ENCODE measurements at regions not wholly inside any gene's neighbourhood (a gene's known extent, or its start where the extent isn't known, plus 50 kb on each side); places are given as distances from the start of the nearest gene placed in this dataset.
"Not testable (repeated sequence)": the region's sequence is repeated elsewhere in the genome, so short reads cannot be mapped to it uniquely, and the experiment has no call there.

DNA sequence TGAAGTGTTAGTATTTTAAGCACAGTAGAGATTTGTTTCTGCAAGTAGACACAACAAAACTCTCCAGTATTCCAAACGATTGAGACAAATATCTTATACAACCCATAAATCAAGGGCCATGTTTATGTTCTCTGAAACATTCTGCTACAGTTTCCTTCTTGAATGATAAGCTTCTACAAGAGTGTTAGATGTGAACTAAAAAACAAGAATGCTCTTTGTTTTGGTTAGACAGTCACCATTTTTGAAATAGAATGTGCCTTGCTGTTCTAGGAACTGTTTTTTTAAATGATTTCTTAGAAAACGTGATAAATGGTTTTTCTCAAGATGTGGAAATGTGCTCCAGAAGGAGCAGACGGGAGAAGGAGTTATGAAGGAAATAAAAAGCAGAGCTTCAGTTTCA lies 1656.3 kb upstream of the FLRT2 start:
- intact Hi-C loops (cut with DNase I): no loop called here
- no peak for ATAC-seq
- DNase-seq: no peak

GRCh38 chr14:83874662-83875061 lies 1655.3 kb upstream of the FLRT2 start:
- intact Hi-C loops (cut with DNase I): no loop called here
- no peak for ATAC-seq
- DNase-seq: no peak

DNA sequence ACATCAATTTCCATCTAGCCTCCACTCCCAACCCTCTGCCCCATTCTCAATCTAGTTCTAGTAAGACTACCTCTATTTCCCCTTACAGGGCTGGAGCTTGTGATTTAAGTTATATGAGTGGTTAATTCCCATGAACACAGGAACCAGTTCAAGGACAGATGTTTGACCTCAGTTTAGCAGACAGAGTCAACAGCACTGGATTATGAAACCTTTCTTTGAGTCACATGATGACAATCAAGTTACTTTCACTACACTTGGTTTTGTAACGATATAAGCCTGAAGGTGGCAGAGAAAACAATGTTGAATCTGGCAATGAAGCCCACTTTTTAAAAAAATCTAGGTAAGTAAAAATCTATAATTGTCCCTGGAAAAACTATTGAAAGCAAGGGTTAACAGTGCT lies 1646.2 kb upstream of the FLRT2 start:
- DNase-seq (no peak), ATAC-seq (no peak)
- intact Hi-C loops (cut with DNase I): no loop called here

- intact Hi-C loops (cut with DNase I): no loop called here
- ATAC-seq (no peak), DNase-seq (no peak)
These were observed 1644.1 kb upstream of the FLRT2 start for GRCh38 chr14:83885837-83886293.

- intact Hi-C loops (cut with DNase I): no loop called here
- ATAC-seq (no peak), DNase-seq (no peak)
These were observed 1642.1 kb upstream of the FLRT2 start for GRCh38 chr14:83887866-83888265.

DNA sequence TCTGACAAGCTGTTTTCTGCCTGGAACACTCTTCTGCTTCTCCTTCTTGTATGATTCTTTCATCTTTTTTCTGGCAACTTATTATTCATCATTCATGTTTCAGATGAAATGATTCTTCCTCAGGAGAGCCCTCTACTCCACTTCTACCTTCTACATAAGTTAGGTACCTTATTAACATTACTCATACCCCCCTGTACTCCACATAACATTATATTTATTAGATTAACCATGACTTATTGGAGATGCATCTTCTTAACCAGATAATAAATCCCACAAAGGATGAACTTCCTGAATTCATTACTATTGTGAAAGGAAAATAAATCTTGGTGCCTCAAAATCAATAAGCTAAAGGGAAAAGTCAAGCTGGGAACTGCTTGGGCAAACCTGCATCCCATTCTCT lies 1636.5 kb upstream of the FLRT2 start:
- intact Hi-C loops (cut with DNase I): no loop called here
- ATAC-seq (no peak), DNase-seq (no peak)

DNA sequence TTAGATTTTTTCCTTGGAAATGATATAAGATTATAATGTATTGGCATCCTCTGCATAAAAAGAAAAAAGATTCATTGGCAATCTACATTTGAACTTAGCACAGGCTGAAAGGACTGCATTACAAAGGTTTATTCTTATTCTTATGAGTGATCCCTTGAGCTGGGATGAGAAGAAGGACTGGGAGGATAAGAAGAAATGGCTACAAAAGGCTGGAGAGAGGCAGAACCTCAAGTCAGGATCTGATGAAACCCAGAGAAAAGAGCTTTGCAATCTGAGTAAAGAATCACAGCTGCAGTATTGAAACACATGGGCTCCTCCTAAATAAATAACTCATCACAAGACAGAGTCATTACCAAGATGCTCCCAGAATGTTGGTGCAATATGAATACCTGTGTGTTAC lies 1635.4 kb upstream of the FLRT2 start:
- ATAC-seq (no peak), DNase-seq (no peak)
- intact Hi-C loops (cut with DNase I): no loop called here

DNA sequence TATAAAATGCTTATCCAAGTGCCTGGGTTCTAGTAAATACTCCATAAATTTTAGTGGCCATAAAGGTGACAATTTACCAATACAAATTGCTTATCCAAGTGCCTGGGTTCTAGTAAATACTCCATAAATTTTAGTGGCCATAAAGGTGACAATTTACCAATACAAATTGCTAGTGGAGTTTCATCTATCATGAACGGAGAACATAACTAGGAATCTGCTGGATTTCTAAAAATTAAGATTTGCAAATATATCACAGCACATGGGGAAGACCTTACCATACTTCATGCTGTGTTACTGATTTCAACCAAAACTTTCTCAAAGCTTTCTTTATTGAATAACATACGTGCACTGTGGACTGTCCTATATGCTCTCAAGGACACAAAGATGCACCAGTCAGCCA lies 1631.4 kb upstream of the FLRT2 start:
- ATAC-seq; intact Hi-C loops (cut with DNase I); DNase-seq: not testable (repeated sequence)

DNA sequence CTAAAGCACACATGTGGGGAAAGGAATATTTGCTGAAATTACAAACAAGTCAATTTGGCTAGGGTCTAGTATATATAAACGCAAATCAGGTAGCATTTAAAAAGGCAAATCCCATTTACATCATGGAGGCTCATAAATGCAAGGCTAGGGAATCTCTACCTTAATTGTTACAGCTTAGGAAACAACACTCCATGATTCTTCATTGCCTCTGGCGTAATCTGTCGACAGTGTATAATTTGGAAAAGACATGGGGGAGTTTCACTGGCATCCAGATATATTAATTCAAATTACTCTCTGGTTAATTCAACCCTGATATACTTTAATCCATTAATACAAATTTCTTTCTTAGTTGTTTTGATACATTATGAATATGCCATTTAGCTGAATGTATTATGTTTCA lies 1630.2 kb upstream of the FLRT2 start:
- no peak for DNase-seq
- ATAC-seq: no peak
- intact Hi-C loops (cut with DNase I): no loop called here

DNA sequence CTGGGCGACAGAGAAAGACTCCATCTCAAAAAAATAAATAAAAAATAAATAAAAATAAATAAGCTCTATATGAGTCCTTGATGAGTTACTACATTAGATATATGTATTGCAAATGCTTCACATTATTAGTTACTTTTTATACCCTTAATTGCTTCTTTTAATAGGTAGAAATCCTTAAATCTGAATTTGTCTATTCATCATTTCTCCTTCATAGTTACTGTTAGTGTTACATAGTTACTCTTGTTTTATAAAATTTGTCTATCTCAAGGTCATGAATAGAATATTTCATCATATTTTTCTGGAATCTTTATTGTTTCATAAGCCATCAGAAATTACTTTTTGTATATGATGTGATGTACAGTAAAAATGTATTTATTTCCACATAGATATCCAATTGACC lies 1624.8 kb upstream of the FLRT2 start:
- ATAC-seq (no peak), DNase-seq (no peak)
- intact Hi-C loops (cut with DNase I): no loop called here

DNA sequence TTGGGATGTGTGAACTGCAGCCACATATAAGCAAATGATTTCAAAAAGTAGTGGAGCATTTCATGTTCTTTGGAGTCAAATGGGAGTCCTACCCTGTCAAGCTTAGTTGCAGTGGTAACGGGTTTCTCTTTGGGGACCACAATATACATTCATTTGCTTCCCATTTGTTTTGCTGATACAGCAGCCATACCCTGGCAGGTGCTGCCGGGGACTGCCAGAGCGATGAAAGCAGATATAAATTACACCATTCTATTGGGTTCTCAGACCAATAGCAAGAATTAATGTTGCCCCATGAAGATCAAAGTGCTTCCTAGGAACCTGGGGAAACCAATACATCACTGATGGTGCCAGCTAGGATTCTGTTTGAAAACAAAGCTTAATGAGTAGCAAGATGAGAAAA lies 1621.5 kb upstream of the FLRT2 start:
- intact Hi-C loops (cut with DNase I): no loop called here
- DNase-seq: no peak
- no peak for ATAC-seq

DNA sequence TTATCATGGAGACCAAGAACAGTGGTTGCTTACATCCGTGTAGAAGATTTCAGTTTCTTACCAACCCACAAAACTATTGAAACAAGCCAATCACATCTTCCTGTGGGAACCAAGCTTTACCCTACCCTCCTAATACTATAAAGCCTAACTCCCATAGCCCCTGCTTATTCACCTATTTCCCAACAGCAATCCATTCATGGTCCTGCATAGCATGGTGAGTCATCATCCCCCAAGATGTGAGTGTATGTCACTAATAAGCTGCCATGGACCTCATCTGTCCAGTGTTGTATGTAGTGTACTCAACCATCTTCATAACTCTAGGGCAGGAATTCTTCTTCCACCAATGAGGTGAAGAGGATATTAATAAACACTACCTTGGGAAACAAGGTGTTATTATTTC lies 1620.4 kb upstream of the FLRT2 start:
- intact Hi-C loops (cut with DNase I): no loop called here
- ATAC-seq (no peak), DNase-seq (no peak)

GRCh38 chr14:83912032-83912642 lies 1617.8 kb upstream of the FLRT2 start:
- no peak for ATAC-seq
- no peak for DNase-seq
- intact Hi-C loops (cut with DNase I): no loop called here

GRCh38 chr14:83913476-83913875 lies 1616.5 kb upstream of the FLRT2 start:
- intact Hi-C loops (cut with DNase I): no loop called here
- ATAC-seq: no peak
- no peak for DNase-seq

DNA sequence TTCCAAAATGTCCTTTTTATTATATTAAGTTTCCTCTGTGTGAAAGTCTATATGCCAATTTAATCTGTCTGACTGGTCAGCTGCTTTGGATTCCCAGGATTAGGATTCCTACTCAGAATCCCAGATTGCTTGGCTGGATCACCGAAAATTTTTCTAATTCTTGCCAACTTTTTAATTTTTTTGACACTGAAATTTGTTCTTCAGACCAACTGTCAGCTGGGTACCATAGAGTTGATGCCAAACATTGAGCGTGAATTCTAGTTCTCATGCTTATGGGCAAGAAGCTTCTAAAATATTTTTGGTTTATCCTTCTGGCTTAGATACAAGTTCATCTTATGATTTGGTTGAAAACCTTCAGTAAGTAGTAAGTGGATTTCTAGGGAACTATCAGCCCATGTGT lies 1611.4 kb upstream of the FLRT2 start:
- no peak for ATAC-seq
- DNase-seq: no peak
- intact Hi-C loops (cut with DNase I): no loop called here

DNA sequence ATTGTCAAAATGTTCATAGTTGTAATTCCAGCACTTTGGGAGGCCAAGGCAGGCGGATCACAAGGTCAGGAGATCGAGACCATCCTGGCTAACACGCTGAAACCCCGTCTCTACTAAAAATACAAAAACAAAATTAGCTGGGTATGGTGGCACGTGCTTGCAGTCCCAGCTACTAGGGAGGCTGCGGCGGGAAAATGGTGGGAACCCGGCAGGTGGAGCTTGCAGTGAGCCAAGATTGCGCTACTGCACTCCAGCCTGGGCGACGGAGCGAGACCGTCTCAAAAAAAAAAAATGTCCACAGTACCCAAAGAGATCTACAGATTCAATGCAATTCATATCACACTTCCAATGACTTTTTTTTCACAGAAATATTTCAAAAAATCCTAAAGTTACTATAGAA lies 1610.3 kb upstream of the FLRT2 start:
- DNase-seq; ATAC-seq; intact Hi-C loops (cut with DNase I): not testable (repeated sequence)

DNA sequence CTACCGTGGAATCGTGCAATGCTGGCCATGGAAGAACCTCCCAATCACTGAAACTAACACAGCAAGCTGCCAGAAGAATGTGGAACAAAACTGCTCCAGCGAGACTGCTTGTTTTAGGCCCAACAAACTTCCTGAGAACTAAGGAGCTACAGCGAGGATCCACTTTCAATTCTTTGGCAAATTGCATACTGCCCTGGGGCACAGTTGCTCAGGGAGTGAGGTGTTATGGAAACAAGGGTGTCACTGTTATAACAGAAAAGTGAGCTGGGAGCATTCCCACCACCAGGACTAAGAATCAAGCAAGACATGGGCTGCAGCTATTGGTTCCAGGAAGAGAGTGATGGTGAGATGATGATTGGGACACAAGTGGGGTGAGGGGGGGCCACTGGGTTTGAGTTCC lies 1606.1 kb upstream of the FLRT2 start:
- intact Hi-C loops (cut with DNase I): no loop called here
- DNase-seq (no peak), ATAC-seq (no peak)

DNA sequence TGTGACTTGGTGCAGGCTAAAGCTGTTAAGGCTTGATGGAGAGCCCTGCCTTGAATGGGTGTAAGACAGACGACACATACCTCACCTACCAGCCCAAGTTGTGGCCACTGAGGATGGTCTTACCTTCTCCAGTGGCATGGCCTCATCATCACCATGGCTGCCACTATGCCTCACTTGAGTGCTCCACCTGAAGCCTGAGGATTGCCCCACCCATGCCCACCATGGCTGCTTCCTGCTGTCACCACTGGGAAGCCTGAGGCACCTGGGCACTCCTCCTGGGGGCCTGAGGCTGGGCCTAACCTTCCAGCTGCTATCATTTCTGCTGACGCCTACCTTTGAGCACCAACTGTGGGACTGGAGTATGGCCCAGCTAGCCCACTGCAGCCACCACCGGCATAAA lies 1605.7 kb upstream of the FLRT2 start:
- DNase-seq: no peak
- intact Hi-C loops (cut with DNase I): no loop called here
- ATAC-seq: no peak

- DNase-seq: no peak
- intact Hi-C loops (cut with DNase I): no loop called here
- no peak for ATAC-seq
These were observed 1589.7 kb upstream of the FLRT2 start for GRCh38 chr14:83940253-83940652.

- ATAC-seq (no peak), DNase-seq (no peak)
- intact Hi-C loops (cut with DNase I): no loop called here
These were observed 1571.6 kb upstream of the FLRT2 start for GRCh38 chr14:83958359-83958758.

DNA sequence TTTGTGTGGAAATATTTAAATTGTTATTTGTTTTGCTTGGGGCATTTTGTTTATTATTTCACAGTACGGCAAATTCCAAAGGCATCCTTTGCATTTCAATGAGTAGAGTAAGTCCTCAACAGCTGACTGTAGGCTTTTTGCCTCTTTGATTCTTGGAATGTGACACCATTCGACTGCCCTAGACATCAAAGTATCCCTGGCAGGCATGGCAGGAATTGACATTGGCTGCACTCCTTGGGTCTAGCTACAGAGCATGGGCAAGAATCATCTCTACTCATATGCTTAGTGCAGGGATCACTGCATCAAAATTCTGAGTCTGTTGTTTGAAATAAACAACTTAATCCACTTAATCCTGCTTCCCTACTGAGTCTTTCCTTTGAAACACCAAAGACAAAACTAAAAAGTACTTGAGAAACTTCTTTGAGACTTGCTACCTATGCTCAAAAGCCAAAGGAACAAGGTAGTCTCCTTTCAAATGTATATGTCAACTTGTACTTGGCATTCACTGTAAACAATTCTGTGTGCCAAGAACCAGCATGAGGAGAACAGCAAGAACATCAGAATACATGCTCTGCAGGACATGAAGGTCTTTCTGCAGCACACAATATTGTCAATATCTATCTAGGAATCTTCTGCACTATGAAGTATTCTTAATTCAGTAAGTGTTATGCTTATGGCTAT lies 1569.0 kb upstream of the FLRT2 start:
- no peak for DNase-seq
- no peak for ATAC-seq
- intact Hi-C loops (cut with DNase I): no loop called here

All from left cardiac atrium (tissue), 4 donors.